GM21619 (cell line): ENCODE measurements at regions not wholly inside any gene's neighbourhood (a gene's known extent, or its start where the extent isn't known, plus 50 kb on each side); places are given as distances from the start of the nearest gene placed in this dataset.
A peak's percentile ranks its signal among the peaks of the same experiment; 100 is the strongest.

ENCODE experiments used
- ATAC-seq: cut with Tn5 transposase; IDR thresholded peaks from one replicate; pipeline ENCODE4 v1.9.1; 2021; ENCODE audit not compliant: unreplicated experiment

- ATAC-seq = no peak
Measured at GRCh38 chr1:13921190-13921589, 221.2 kb downstream of the PRDM2 start.

DNA sequence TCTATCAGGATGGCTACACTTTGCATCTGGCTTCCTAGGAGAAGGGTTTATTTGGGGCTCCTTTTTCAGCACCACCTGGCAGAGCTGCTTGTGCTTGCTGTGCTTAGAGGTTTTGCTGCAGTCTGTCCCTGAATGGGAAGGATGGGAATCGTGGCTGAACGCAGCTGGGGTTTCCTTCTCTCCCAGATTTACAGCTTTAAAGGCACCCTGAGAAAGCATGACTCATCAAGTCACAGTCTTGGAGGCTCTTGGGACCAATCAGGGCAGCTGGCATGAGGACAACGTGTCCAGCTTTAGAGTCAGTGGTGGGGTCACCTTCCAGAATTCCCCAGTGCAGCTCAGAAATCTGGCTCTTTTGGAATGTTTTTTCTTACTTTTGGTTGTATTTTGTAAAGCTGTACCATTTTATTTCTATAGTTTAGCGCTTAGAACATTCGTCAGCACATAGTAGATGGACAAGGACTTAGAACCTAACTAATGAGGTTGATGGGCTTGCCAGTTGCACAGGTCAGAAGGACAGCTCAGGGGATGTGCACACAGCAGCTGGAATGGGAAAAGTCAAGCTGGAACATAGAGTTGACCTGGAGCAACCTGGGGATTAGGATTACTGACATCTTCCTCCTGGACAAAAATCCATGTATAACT, 222.6 kb downstream of the PRDM2 start:
- no peak for ATAC-seq

DNA sequence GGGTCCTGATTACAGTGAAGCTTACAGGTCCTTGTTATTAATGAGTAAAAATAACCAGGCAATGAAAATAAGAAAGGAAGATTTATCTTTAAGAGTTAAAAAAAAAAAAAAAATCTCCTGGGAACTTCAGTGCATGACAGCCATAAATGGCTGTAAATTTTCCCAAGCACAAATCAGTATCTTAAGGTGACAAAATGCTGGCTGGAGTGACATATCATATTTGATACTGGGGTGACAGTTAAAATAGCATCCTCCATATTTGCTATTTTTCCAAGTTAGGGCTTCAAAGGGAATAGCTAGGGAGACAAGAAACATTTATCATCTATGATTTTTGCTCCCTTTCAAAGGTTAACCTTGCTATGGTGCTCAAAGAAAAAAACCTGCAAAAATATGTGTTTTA, 226.6 kb downstream of the PRDM2 start:
- no peak for ATAC-seq

GRCh38 chr1:13927736-13928135, 227.7 kb downstream of the PRDM2 start:
- ATAC-seq = no peak

GRCh38 chr1:13929313-13929712, 229.3 kb downstream of the PRDM2 start:
- ATAC-seq = no peak

DNA sequence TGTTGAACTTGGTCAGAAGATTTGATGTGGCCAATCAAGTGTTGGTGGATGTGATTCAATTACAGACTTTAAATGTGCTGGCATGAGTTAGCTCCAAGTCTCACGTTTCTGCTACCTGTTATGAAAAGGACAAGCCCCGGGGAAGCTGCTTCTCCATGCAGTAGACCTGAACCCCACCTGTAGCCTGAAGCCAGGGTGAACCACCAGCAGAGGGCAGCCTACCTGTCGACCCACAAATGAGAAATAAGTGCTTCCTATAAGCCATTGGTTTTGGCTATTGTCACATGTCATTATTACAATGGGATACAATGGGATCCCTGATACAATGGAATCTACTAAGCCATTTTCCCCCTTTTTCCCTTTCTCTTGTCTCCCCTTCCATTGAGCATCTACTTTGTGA, 230.2 kb downstream of the PRDM2 start:
- no peak for ATAC-seq

GRCh38 chr1:13931226-13931625, 231.2 kb downstream of the PRDM2 start:
- no peak for ATAC-seq

DNA sequence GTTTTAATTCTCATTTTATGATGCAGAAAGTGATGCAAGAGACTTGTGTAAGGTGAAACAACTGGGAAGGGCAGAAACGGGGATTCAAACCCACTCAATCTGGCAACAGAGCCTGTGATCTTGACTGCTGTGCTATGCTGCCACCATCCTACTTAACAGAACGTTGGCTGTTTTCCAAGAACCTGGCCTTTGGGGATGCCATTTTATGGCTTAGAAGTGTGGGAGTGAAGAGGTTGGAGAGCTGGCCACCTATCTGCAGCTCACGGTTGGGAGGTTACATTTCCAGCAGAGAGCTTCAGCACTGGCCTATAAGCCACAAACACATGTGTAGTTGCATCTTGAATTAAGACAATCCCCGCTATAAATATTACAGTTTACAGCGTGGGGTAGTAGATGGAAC, 235.3 kb downstream of the PRDM2 start:
- no peak for ATAC-seq

DNA sequence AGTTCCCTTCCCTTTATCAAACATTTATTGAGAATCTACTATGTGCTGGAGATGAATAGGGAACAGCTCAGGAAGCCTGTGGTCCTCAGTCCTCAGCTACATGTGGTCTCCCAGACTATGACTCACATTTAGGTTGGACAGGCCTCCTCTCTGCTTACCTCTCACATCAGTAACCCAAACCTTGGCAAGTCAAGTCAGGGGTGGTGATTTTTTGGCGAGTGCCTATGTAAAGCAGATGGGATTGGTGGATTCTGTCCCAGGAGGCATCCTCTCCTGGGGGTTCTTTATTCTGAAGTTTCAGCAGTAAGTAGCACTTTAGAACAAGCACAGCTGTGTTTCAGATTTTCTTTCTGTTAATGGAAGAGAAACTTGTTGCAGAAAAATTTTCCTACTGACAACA, 241.3 kb downstream of the PRDM2 start:
- no peak for ATAC-seq

GRCh38 chr1:13943055-13943454, 243.1 kb downstream of the PRDM2 start:
- ATAC-seq = no peak

- ATAC-seq = no peak
Measured at GRCh38 chr1:13945856-13946255, 245.9 kb downstream of the PRDM2 start.

DNA sequence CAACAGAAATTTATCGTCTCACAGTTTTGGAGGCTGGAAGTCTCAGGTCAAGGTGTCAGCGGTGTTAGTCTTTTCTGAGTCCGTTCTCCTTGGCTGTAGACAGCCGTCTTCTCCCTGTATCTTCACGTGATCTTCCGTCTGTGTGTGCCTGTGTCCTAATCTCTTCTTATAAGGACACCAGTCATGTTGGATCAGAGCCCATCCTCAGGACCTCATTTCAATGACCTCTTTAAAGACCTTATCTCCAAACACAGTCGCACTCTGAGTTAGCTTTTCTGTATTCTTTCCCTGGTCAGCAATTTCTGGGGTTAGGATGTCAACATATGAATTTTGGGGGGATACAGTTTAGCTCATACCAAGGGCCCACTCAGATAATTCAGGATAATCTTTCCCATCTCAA, 247.7 kb downstream of the PRDM2 start:
- no peak for ATAC-seq

DNA sequence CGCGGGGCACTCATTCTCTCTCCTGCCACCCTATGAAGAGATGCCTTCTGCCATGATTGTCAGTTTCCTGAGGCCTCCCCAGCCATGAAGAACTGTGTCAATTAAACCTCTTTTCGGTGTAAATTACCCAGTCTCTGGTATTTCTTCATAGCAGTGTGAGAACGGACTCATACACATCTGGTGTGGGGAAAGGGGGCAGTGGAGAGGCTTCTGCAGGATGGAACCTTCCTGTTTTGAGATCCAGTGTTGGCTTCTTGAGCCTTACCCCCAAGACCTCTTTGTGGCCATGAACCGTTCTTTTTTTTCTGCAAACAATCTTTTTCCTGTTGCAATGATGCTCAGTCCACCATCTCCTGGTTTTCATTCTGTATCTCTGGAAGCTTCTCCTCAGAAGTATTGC, 248.4 kb downstream of the PRDM2 start:
- ATAC-seq = no peak

GRCh38 chr1:13948888-13949391, 249.0 kb downstream of the PRDM2 start:
- no peak for ATAC-seq

DNA sequence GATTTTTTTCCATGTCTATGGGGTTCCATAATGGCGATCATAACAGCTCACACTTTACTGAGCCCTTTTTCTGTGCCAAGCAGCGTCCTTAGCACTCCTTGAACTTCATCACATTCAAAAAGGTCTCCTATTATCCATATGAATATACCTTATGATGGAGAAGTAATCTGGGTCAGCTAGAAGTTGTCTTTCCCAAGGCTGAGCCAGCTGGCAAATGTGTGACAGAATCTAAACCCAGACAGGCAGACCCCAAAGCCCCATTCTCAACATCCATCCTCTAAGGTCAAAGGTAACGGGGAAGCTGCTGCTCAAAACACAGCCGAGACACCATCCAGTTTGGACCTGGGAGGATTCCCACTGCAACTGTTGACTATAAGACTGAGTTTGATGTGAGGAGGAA, 249.6 kb downstream of the PRDM2 start:
- ATAC-seq = no peak

- no peak for ATAC-seq
Measured at GRCh38 chr1:13950637-13951036, 250.6 kb downstream of the PRDM2 start.

DNA sequence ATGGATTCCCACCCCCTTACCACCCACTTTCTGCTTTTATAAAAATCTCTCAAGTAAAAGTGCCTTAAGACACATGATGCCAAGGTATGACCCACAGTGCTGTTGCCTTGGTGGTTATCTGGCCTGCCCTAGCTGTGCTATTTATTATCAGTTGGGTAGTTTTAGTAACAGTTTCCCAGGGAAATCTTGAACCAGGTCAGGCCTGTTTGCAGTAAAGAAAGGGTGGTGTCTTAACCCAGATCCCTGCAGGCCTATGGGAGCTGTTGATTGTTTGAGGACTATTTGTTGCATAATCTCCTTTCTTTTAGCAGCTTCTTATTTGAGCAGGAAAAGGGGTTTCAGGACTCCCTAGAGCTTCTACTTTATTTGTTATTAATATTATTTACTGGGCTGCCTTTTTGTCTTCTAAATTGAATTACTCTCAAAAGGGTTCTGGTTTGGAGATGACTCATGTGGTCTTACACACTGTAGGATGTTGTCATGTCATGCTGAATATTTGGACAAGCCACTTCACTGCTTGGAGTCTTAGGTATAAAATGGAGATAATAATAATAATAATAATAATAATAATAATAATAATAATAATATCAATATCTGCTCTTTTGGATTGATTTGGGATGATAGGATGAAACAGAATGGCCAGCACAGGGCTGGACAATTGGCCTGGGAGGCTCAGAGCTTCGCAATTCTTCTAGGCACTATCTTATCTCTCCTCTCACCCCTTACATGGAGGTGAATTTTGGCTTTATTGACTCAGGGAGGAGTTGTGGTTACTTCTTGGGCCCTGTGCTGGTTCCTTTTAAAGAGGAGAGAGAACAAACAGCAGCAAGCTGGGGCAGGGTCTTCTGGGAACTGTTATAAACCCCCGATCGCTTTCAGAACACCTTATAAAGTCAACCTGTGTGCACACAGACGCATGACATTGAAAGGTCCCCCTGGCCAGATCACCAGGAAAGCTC, 252.1 kb downstream of the PRDM2 start:
- no peak for ATAC-seq

GRCh38 chr1:13952985-13953384, 253.0 kb downstream of the PRDM2 start:
- no peak for ATAC-seq

DNA sequence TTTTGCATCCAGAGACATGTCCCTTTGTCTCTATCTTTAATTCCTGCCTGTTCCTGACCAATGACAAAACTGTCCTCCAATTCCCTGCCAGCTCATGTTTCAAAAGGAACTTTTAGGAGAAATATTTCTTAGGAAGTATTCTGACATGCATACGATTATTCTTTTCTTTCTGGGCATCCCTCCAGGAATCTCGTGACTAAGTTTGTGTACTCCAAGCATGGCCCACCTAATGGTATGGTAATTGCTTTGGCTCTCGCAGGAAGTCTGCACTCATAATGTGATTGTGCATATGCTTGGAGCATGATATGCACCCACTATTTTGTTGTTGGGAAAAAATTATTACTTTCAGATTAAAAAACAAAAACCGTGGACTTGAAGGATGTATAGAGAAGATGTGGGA, 256.4 kb downstream of the PRDM2 start:
- no peak for ATAC-seq

- peak; percentile 51 for ATAC-seq
Measured at GRCh38 chr1:13960375-13960987, 260.5 kb downstream of the PRDM2 start.

DNA sequence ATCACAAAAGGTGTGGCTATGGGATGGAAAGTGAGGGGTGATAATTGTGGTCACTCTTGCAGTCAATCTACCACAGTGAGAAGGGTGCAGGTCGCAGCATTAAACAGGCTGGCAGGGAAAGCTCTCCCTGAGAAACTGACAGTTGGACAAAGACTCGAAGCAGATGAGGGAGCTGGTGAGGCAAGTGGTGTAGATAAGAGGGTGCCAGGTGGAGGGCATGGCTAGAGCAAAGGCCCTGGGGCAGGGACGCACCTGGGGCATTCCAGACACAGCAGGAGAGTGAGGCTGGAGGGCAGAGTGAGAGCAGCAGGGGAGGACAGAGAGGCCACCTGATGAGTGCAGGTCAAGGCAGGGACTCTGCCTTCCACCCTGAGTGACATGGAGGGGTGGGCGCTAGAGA, 264.8 kb downstream of the PRDM2 start:
- no peak for ATAC-seq
